Right atrium auricular region (tissue), 2 donors: ENCODE measurements at regions not wholly inside any gene's neighbourhood (a gene's known extent, or its start where the extent isn't known, plus 50 kb on each side); places are given as distances from the start of the nearest gene placed in this dataset.
"Not testable (repeated sequence)": the region's sequence is repeated elsewhere in the genome, so short reads cannot be mapped to it uniquely, and the experiment has no call there.

Experiments used
- DNase-seq: peaks from one replicate; pipeline ENCODE4 v3.0.0-alpha.2; 2019; ENCODE audit warnings: low spot score
- H3K27ac ChIP-seq, 2 donors: fragments of 200-600 bp; sonication (generic); 1 replicate in 1 of 2; 2 replicates in 1 of 2; pipeline ENCODE4 v1.5.1; 2016 to 2019
- H3K27me3 ChIP-seq, 2 donors: fragments of 200-600 bp; sonication (generic); one replicate each; pipeline versions ENCODE4 v1.5.1 to v1.6.0; 2017 to 2019
- H3K36me3 ChIP-seq: fragments of 200-600 bp; sonication (generic); one replicate; pipeline ENCODE4 v1.5.1; 2016
- H3K4me1 ChIP-seq, 2 donors: fragments of 200-600 bp; sonication (generic); one replicate each; pipeline versions ENCODE4 v1.5.1 to v1.6.0; 2017 to 2019
- H3K4me3 ChIP-seq, 2 donors: fragments of 200-600 bp; sonication (generic); 1 replicate in 1 of 2; 2 replicates in 1 of 2; pipeline ENCODE4 v1.5.1; 2017 to 2019; ENCODE audit warnings: mild to moderate bottlenecking in 1 of 2, moderate library complexity in 1 of 2
- H3K9me3 ChIP-seq, 2 donors: fragments of 200-600 bp; sonication (generic); one replicate each; pipeline ENCODE4 v1.5.1; 2019
- CTCF ChIP-seq, 2 donors: fragments of 200-600 bp; sonication (generic); IDR thresholded peaks; one replicate each; pipeline ENCODE4 v1.5.1; 2019; ENCODE audit warnings: antibody characterized with exemption in 2 of 2

DNA sequence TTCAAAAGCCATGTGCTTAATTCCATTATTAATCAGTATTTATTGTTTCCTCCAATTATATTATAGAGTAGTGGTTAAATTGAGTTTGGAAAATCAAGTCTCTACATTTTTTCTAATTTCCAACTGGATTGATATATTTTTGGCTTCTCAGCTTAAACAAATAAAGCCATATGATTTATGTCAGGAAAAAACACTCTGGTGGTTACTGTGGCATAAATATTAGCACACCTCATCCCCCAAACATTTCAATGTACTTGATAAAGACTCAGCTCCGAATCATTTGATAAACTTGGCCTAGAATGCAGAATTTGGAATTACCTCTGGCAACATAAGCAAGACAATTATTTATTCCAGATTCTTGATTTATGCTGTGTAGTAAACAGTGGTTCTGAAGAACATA, 2313.8 kb downstream of the ARAP2 start:
- Histone ChIP-seq H3K27ac (no peak overlapping the region), H3K27me3 (no peaks in the 10 kb centered on the region), H3K4me1 (no peaks in the 10 kb centered on the region), H3K36me3 (no peaks in the 10 kb centered on the region), H3K4me3 (no peak overlapping the region), H3K9me3 (no peaks in the 10 kb centered on the region)
- no peak for TF ChIP-seq CTCF (IDR thresholded peaks at IDR 0.05)
- DNase-seq: no peak

DNA sequence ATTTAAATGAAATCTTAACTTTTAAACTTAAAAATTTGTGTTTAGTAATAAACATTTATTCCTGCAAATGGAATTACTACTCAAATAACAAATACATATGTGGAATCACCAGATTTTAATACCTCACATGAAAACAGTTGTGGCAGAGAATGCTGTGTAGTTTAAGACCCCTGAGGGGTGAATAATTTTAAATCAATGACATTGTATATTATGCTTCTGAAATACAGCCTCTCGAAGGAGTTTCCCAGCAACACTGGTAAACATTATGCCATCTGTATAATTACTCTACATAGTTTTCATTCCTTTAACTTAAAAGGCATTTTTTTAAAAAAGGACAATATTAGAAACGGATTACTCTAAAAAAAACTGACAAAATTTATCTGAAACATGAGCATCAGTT, 2313.3 kb downstream of the ARAP2 start:
- no peaks in the 10 kb centered on the region for H3K27me3 ChIP-seq
- no peak overlapping the region for H3K27ac ChIP-seq
- DNase-seq: no peak
- H3K4me3 ChIP-seq: no peak overlapping the region
- no peaks in the 10 kb centered on the region for H3K36me3 ChIP-seq
- TF ChIP-seq CTCF (IDR thresholded peaks at IDR 0.05): no peak
- H3K4me1 ChIP-seq: no peaks in the 10 kb centered on the region
- H3K9me3 ChIP-seq: no peaks in the 10 kb centered on the region

- H3K4me1 ChIP-seq: no peaks in the 10 kb centered on the region
- no peaks in the 10 kb centered on the region for H3K27me3 ChIP-seq
- no peak overlapping the region for H3K4me3 ChIP-seq
- no peaks in the 10 kb centered on the region for H3K9me3 ChIP-seq
- H3K27ac ChIP-seq: no peak overlapping the region
- no peak for DNase-seq
- TF ChIP-seq CTCF (IDR thresholded peaks at IDR 0.05): no peak
- H3K36me3 ChIP-seq: no peaks in the 10 kb centered on the region
Measured at GRCh38 chr4:33940281-33940680, 2304.0 kb downstream of the ARAP2 start.

DNA sequence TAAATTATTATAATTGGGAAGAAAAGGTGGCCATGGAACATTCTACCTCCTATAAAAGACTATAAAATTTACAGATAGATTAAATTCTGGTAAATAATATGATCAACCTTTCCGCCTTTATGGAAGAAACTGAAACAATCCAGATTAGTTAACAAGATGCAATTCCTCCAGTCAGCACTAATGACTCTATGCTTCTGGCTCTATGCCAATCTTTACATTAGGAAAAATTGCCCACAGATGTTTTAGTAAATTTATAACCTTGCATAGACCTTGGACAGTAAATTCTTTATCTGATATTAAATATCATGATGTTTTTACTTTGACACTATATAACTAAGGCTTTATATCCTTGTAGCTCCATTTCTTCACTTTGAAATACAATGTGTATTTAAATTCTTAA, 2302.5 kb downstream of the ARAP2 start:
- Histone ChIP-seq H3K27ac (no peak overlapping the region), H3K27me3 (no peaks in the 10 kb centered on the region), H3K4me1 (no peaks in the 10 kb centered on the region), H3K36me3 (no peaks in the 10 kb centered on the region), H3K4me3 (no peak overlapping the region), H3K9me3 (no peaks in the 10 kb centered on the region)
- TF ChIP-seq CTCF (IDR thresholded peaks at IDR 0.05): no peak
- DNase-seq: no peak

DNA sequence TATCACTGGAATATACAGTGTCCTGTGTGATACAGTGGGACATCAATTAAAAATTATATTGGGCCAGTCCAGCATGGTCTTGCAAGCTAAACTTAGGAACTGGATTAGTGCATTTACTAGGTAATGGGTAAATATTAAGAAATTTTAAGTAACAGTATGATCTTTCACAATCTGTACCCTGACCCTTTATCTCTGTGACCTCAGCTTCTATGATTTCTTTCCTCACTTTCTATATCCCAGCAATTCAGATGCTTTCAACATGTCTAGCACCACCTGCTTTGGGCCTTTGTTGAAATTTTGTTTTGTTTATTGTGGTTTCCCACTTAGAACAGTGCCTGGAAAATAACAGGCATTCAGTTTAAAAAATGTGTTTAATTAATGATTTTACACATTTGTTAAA, 2295.4 kb downstream of the ARAP2 start:
- Histone ChIP-seq H3K9me3 (no peaks in the 10 kb centered on the region), H3K36me3 (no peaks in the 10 kb centered on the region), H3K27me3 (no peaks in the 10 kb centered on the region), H3K4me3 (no peak overlapping the region), H3K4me1 (no peaks in the 10 kb centered on the region), H3K27ac (no peak overlapping the region)
- DNase-seq: no peak
- TF ChIP-seq CTCF (IDR thresholded peaks at IDR 0.05): no peak

DNA sequence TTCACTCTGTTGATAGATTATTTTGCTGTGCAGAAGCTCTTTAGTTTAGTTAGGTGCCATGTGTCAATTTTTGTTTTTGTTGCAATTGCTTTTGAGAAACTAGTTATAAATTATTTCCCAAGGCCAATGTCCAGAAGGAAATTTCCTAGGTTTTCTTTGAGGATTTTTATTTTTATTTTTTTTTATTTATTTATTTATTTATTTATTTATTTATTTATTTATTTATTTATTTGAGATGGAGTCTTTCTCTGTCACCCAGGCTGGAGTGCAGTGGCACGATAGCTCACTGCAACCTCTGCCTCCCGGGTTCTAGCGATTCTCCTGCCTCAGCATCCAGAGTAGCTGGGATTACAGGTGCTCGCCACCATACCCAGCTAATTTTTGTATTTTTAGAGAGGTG, 2290.5 kb downstream of the ARAP2 start:
- DNase-seq, H3K4me1 ChIP-seq, H3K4me3 ChIP-seq, H3K36me3 ChIP-seq, H3K27ac ChIP-seq, H3K9me3 ChIP-seq, H3K27me3 ChIP-seq: not testable (repeated sequence)
